GM13976 (cell line): ENCODE measurements at regions not wholly inside any gene's neighbourhood (a gene's known extent, or its start where the extent isn't known, plus 50 kb on each side); places are given as distances from the start of the nearest gene placed in this dataset.

ENCODE experiments used
- DNase-seq: peaks from one replicate; pipeline ENCODE4 v3.0.0; 2012; ENCODE audit warnings: low spot score
- CTCF ChIP-seq: IDR thresholded peaks from 2 replicates; pipeline ENCODE4 v1.5.1; 2012; ENCODE audit warnings: borderline replicate concordance, mild to moderate bottlenecking; ENCODE audit not compliant: insufficient read depth; ENCODE audit errors: extremely low read depth, missing control alignments, control extremely low read depth
- in situ Hi-C: fragments of 300-500 bp; cut with MboI; formaldehyde crosslinking; loops from one replicate; pipeline ENCODE4 v1.12.0; 2022; ENCODE audit warnings: low sequenced_read_pairs, mixed read lengths, inconsistent platforms; ENCODE audit not compliant: unreplicated experiment

- in situ Hi-C loops = no loop called here
- TF ChIP-seq CTCF = no peak
- no peak for DNase-seq
Measured at GRCh38 chr21:16102113-16102512, 372.3 kb downstream of the USP25 start.

- in situ Hi-C loops = no loop called here
- no peak for DNase-seq
- no peak for TF ChIP-seq CTCF
Measured at GRCh38 chr21:16108561-16109075, 378.8 kb downstream of the USP25 start.

- DNase-seq = no peak
- TF ChIP-seq CTCF = no peak
- in situ Hi-C loops = no loop called here
Measured at GRCh38 chr21:16113052-16113715, 383.4 kb downstream of the USP25 start.

- in situ Hi-C loops = no loop called here
- TF ChIP-seq CTCF = no peak
- no peak for DNase-seq
Measured at GRCh38 chr21:16115461-16115860, 385.7 kb downstream of the USP25 start.

GRCh38 chr21:16116069-16116468, 386.3 kb downstream of the USP25 start:
- no peak for DNase-seq
- in situ Hi-C loops = no loop called here
- TF ChIP-seq CTCF = no peak

DNA sequence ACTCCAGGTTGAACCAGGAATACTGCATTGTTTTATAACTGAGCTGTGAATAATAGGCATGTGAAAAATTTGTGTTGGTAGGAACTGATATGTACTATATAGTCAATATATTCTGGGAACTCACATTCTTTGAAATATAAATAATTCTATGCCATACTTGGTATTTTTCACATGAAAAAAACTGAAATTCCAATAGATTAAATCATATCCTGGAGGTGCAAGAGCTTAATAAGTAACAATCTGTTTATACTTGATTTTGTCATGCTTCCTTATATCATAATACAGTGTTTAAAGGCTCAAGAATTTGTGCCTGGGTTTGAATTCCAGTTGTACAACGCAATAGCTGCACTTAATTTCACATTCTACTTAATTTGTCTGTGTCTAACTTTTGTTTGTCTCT, 387.0 kb downstream of the USP25 start:
- in situ Hi-C loops = no loop called here
- DNase-seq = no peak
- no peak for TF ChIP-seq CTCF
